Activated T-cell treated with anti-CD3 and anti-CD28 coated beads for 24 hours (primary cell): ENCODE measurements at regions not wholly inside any gene's neighbourhood (a gene's known extent, or its start where the extent isn't known, plus 50 kb on each side); places are given as distances from the start of the nearest gene placed in this dataset.

Source experiments
- DNase-seq: peaks from one replicate; pipeline ENCODE4 v3.0.0-alpha.2; 2020; ENCODE audit warnings: low read depth

DNA sequence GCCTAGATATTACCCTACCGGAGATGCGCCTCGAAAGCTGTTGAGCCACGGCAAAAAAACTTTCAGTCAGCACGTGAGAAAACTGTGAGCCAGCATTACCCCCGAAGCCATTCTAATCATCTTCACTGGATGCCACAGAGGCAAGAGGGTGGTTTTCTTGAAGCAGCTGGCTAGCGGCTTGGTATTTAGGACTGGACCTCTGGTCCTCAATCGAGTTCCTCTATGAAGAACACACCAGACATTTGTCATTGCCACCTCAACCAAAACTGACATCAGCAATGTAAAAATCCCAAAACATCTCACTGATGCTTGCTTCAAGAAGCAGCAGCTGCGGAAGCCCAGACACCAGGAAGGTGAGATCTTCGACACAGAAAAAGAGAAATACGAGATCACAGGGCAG is 52.8 kb upstream of the SLC66A3 start:
- DNase-seq = no peak

DNA sequence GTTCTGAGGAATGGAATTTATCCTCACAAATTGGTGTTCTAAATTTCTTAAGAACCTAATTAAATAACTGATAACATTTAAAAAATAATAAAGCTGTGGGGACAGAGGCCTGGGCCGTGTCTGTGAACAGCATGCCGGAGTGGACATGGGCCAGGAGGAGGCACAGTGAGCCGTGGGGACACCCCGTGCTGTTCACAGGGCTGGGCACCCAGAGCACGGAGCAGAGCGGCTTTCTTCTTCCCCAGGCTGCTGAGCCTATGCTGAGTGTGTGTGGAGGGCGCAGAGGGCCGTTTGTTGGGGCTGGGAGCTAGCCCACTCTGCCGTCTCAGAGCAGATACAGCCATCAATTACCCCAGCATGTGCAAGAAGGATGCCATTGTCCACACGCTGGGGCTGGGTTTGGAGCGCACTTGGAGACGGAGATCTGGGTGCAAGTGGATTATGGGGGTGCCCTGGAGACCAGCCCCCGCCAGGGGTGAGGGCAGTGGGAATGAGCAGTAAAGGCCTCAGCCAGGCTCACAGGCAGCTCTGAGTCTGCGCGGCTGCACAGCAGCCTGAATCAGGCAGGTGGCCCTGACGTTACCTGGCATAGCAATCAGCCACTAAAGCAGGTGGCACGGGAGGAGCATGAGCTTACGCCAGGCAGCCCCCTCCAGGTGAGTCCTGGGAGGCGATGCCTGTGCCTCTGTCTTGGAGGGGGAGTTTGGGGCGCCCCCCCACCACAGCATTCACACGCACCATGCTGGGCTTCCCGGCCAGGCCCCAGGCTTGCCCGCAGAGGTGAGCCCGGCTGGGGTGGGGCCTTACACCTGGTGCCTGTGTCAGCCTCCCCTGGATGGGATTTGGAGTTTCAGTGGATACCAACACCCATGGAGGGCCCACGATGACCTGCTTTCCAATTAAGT is 52.1 kb upstream of the SLC66A3 start:
- DNase-seq = no peak

DNA sequence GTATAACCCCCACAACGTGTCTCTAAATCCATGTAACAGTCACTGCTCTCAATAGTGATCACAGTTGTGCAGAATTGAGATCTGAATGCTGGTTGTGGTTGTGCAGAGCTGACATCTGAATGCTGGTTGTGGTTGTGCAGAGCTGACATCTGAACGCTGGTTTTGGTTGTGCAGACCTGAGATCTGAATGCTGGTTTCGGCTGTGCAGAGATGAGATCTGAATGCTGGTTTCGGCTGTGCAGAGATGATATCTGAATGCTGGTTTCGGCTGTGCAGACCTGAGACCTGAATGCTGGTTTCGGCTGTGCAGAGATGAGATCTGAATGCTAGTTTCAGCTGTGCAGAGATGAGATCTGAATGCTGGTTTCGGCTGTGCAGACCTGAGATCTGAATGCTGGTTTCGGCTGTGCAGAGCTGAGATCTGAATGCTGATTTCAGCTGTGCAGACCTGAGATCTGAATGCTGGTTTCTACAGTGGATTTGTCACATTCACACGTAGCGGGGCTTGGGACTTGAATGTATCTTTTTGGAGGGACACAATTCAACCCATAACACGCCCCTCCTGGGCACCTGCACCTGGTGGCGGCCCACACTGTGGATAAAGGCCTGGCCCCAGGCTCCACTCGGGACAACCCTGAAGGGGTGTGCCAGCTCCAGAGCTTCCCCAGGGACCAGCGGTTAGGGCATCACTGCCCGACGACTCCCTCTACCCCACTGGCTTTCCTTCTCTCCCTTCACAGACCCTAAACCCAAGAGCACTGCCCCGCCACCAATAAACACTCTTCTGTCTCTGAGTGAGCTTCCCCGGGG is 51.1 kb upstream of the SLC66A3 start:
- DNase-seq = peak; percentile 40

DNA sequence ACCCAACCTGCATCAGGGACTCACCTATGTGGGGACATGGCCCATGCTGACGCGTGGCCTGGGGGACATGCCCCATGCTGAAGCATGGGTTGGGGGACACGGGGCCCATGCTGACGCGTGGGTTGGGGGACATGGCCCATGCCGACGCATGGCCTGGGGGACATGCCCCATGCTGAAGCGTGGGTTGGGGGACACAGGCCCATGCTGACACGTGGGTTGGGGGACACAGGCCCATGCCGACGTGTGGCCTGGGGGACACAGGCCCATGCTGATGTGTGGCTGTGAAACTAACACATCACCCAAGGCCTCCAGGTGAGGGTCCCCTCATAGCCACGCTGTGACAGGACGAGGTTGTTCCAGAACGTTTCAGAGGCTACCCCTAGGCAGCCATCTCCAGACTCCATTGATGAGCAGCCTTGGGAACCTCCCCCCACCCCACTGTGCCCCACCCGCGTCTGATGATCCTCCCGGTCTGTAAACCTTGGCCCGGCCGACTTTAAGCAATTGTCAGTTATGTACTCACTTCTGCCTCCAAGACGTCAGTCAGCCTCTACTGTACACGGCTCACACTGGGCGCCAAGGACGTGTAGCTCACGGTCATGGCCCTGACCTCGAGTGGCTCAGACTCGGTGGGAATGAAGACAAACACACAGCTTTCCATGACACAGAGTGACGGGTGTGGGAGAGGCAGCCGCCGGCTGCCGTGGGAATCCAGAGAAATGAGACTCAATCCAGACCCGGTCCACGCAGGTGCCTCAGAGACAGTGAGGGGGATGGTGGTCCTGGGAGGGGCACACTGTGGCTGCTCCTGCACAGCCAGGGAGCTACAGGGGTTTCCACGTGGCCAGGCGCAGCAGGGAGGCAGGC is 50.2 kb upstream of the SLC66A3 start:
- DNase-seq = no peak
